HL-60 (cell line): ENCODE measurements at regions not wholly inside any gene's neighbourhood (a gene's known extent, or its start where the extent isn't known, plus 50 kb on each side); places are given as distances from the start of the nearest gene placed in this dataset.

Experiments used
- CTCF ChIP-seq: IDR thresholded peaks from one replicate; pipeline ENCODE4 v1.5.1; 2011; ENCODE audit warnings: low read length, control low read depth, inconsistent platforms; ENCODE audit not compliant: insufficient read depth
- POLR2AphosphoS5 ChIP-seq: IDR thresholded peaks from 2 replicates; pipeline ENCODE4 v1.6.1; 2012; ENCODE audit warnings: low read depth
- TF ChIP-seq, protein P1 (sequence below): IDR thresholded peaks from 2 replicates; pipeline ENCODE4 v1.6.1; 2012; ENCODE audit warnings: low read depth; ENCODE audit not compliant: insufficient replicate concordance

DNA sequence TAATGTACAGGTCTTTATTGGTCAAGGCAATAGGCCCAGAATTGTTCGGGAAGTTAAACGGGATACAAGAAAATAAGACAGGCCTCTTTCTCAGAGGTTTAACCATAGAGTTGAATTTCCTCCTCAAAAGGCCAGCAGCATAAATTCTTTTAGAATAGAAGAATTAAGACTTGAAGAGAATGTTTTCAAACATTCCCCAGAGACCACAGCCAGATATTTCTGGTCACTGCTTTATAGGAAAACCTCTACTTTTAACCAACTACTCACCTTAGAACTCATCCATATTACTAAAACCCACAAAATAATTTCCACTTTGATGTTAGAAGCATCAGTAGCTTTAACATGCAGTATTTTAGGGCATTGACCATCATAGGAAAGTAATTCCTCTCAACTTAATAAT lies 317.9 kb downstream of the RAB28 start:
- no peak for TF ChIP-seq CTCF
- no peak for TF ChIP-seq POLR2AphosphoS5
- TF ChIP-seq, protein P1, sequence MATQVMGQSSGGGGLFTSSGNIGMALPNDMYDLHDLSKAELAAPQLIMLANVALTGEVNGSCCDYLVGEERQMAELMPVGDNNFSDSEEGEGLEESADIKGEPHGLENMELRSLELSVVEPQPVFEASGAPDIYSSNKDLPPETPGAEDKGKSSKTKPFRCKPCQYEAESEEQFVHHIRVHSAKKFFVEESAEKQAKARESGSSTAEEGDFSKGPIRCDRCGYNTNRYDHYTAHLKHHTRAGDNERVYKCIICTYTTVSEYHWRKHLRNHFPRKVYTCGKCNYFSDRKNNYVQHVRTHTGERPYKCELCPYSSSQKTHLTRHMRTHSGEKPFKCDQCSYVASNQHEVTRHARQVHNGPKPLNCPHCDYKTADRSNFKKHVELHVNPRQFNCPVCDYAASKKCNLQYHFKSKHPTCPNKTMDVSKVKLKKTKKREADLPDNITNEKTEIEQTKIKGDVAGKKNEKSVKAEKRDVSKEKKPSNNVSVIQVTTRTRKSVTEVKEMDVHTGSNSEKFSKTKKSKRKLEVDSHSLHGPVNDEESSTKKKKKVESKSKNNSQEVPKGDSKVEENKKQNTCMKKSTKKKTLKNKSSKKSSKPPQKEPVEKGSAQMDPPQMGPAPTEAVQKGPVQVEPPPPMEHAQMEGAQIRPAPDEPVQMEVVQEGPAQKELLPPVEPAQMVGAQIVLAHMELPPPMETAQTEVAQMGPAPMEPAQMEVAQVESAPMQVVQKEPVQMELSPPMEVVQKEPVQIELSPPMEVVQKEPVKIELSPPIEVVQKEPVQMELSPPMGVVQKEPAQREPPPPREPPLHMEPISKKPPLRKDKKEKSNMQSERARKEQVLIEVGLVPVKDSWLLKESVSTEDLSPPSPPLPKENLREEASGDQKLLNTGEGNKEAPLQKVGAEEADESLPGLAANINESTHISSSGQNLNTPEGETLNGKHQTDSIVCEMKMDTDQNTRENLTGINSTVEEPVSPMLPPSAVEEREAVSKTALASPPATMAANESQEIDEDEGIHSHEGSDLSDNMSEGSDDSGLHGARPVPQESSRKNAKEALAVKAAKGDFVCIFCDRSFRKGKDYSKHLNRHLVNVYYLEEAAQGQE, result no peak
